NB4 (cell line): ENCODE measurements at regions not wholly inside any gene's neighbourhood (a gene's known extent, or its start where the extent isn't known, plus 50 kb on each side); places are given as distances from the start of the nearest gene placed in this dataset.
"Not testable (repeated sequence)": the region's sequence is repeated elsewhere in the genome, so short reads cannot be mapped to it uniquely, and the experiment has no call there.

Experiments
- DNase-seq: peaks from one replicate; pipeline ENCODE4 v3.0.0; 2010; ENCODE audit warnings: low read depth
- H3K4me3 ChIP-seq: one replicate; pipeline ENCODE4 v1.5.1; 2011; ENCODE audit warnings: mild to moderate bottlenecking, low read depth, low read length, moderate library complexity
- CTCF ChIP-seq: IDR thresholded peaks from one replicate; pipeline ENCODE4 v1.5.1; 2012; ENCODE audit warnings: low read depth, low read length
- MAX ChIP-seq: IDR thresholded peaks from 2 replicates; pipeline ENCODE4 v1.6.1; 2011; ENCODE audit warnings: low read depth, low read length
- MYC ChIP-seq: IDR thresholded peaks from 2 replicates; pipeline ENCODE4 v1.6.1; 2011; ENCODE audit warnings: low read depth, low read length
- POLR2A ChIP-seq: IDR thresholded peaks from 2 replicates; pipeline ENCODE4 v1.6.1; 2011; ENCODE audit warnings: mild to moderate bottlenecking; ENCODE audit not compliant: insufficient read length; ENCODE audit errors: extremely low read depth

GRCh38 chr5:60493372-60493771 lies 206.6 kb downstream of the DEPDC1B start:
- DNase-seq = no peak
- no peak overlapping the region for H3K4me3 ChIP-seq
- TF ChIP-seq MYC (no peak), POLR2A (no peak), MAX (no peak), CTCF (no peak)

- peak; percentile 2 for DNase-seq
- no peak overlapping the region for H3K4me3 ChIP-seq
- TF ChIP-seq POLR2A (no peak), MYC (no peak), MAX (no peak), CTCF (no peak)
Measured at GRCh38 chr5:60492958-60493357, 207.0 kb downstream of the DEPDC1B start.

- DNase-seq, H3K4me3 ChIP-seq: not testable (repeated sequence)
Measured at GRCh38 chr5:60492358-60492757, 207.6 kb downstream of the DEPDC1B start.

GRCh38 chr5:60490597-60491166 lies 209.3 kb downstream of the DEPDC1B start:
- H3K4me3 ChIP-seq = no peak overlapping the region
- TF ChIP-seq CTCF (no peak), MAX (no peak), POLR2A (no peak), MYC (no peak)
- no peak for DNase-seq

- DNase-seq = no peak
- H3K4me3 ChIP-seq = no peak overlapping the region
- no peak for TF ChIP-seq MYC
- no peak for TF ChIP-seq POLR2A
- no peak for TF ChIP-seq MAX
- TF ChIP-seq CTCF = no peak
Measured at GRCh38 chr5:60489856-60490255, 210.1 kb downstream of the DEPDC1B start.

- TF ChIP-seq MYC (no peak), POLR2A (no peak), MAX (no peak), CTCF (no peak)
- DNase-seq = no peak
- H3K4me3 ChIP-seq = no peak overlapping the region
Measured at GRCh38 chr5:60489377-60489776, 210.6 kb downstream of the DEPDC1B start.
